HUES64 (cell line): ENCODE measurements at regions not wholly inside any gene's neighbourhood (a gene's known extent, or its start where the extent isn't known, plus 50 kb on each side); places are given as distances from the start of the nearest gene placed in this dataset.

Source experiments
- H3K27ac ChIP-seq: 2 replicates; pipeline ENCODE4 v1.7.0; 2013; ENCODE audit warnings: low read depth, low read length, inconsistent platforms
- H3K27me3 ChIP-seq: 2 replicates; pipeline ENCODE4 v1.6.1; 2013; ENCODE audit warnings: mild to moderate bottlenecking, low read length; ENCODE audit not compliant: insufficient read depth
- H3K36me3 ChIP-seq: 2 replicates; pipeline ENCODE4 v1.6.1; 2013; ENCODE audit warnings: mild to moderate bottlenecking, low read length; ENCODE audit not compliant: insufficient read depth
- H3K4me1 ChIP-seq: 2 replicates; pipeline ENCODE4 v1.6.1; 2013; ENCODE audit warnings: mild to moderate bottlenecking, low read length, moderate library complexity; ENCODE audit not compliant: insufficient read depth
- H3K4me3 ChIP-seq: 2 replicates; pipeline ENCODE4 v1.5.1; 2013; ENCODE audit warnings: mild to moderate bottlenecking, low read length, moderate library complexity
- H3K9ac ChIP-seq: 2 replicates; pipeline ENCODE4 v1.6.1; 2013; ENCODE audit warnings: mild to moderate bottlenecking, low read depth, low read length
- H3K9me3 ChIP-seq: 2 replicates; pipeline ENCODE4 v1.6.1; 2013; ENCODE audit warnings: low read depth, low read length; ENCODE audit not compliant: insufficient read depth
- WGBS: fragments of 150-250, 120-280 bp; methylation state at CpG from one replicate; pipeline ENCODE4 v1.1.7; 2013; ENCODE audit warnings: missing lambda C conversion rate; 5-methylcytosine and 5-hydroxymethylcytosine counted together

GRCh38 chr4:152075253-152075928, 314.6 kb upstream of the GATB start:
- H3K9ac ChIP-seq = no peak overlapping the region
- WGBS = 63% methylated on average over 8 of the region's 8 CpGs
- H3K27ac ChIP-seq = no peak overlapping the region
- no peaks in the 10 kb centered on the region for H3K27me3 ChIP-seq
- H3K36me3 ChIP-seq = no peaks in the 10 kb centered on the region
- peaks cover 7% of the 10 kb centered on the region; the same call in 1 of the 2 replicates for H3K4me1 ChIP-seq
- no peak overlapping the region for H3K4me3 ChIP-seq
- no peaks in the 10 kb centered on the region for H3K9me3 ChIP-seq

- 81% methylated on average over 1 of the region's 1 CpG for WGBS
- no peak overlapping the region for H3K4me3 ChIP-seq
- H3K27ac ChIP-seq = no peak overlapping the region
- no peak overlapping the region for H3K9ac ChIP-seq
- H3K27me3 ChIP-seq = no peaks in the 10 kb centered on the region
- no peaks in the 10 kb centered on the region for H3K36me3 ChIP-seq
- peaks cover 7% of the 10 kb centered on the region; the same call in 1 of the 2 replicates for H3K4me1 ChIP-seq
- no peaks in the 10 kb centered on the region for H3K9me3 ChIP-seq
These were observed 313.8 kb upstream of the GATB start for GRCh38 chr4:152074573-152074972.

DNA sequence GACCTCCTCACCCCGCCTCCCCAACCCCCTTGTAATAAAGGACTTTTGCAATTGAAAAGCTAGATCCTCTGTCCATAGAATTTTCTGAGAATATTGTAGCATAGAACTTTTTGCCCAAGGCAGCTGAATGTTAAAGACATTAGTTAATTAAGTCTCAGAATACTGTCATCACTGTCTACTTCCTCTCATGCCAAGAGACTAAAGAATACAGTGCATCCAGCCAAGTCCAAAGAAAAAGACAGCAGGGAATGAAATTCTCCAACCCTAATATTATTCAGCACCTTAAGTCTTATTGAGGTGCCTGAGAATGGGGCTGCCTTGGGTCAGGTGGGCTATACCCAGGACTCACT, 313.3 kb upstream of the GATB start:
- WGBS = no CpG with 5 or more reads among the region's 1 CpG
- H3K4me3 ChIP-seq = no peak overlapping the region
- peaks cover 7% of the 10 kb centered on the region; the same call in 1 of the 2 replicates for H3K4me1 ChIP-seq
- no peak overlapping the region for H3K27ac ChIP-seq
- no peaks in the 10 kb centered on the region for H3K27me3 ChIP-seq
- no peaks in the 10 kb centered on the region for H3K9me3 ChIP-seq
- no peak overlapping the region for H3K9ac ChIP-seq
- H3K36me3 ChIP-seq = no peaks in the 10 kb centered on the region

GRCh38 chr4:152073351-152074087, 312.7 kb upstream of the GATB start:
- H3K9ac ChIP-seq = no peak overlapping the region
- H3K9me3 ChIP-seq = no peaks in the 10 kb centered on the region
- no peaks in the 10 kb centered on the region for H3K36me3 ChIP-seq
- H3K27ac ChIP-seq = no peak overlapping the region
- H3K27me3 ChIP-seq = no peaks in the 10 kb centered on the region
- peaks cover 7% of the 10 kb centered on the region; the same call in 1 of the 2 replicates for H3K4me1 ChIP-seq
- no peak overlapping the region for H3K4me3 ChIP-seq
- 81% methylated on average over 9 of the region's 9 CpGs for WGBS

- Histone ChIP-seq H3K27me3 (no peaks in the 10 kb centered on the region), H3K9ac (no peak overlapping the region), H3K36me3 (no peaks in the 10 kb centered on the region), H3K4me1 (peaks cover 7% of the 10 kb centered on the region; the same call in 1 of the 2 replicates), H3K4me3 (no peak overlapping the region), H3K27ac (no peak overlapping the region), H3K9me3 (no peaks in the 10 kb centered on the region)
- 91% methylated on average over 11 of the region's 11 CpGs for WGBS
These were observed 312.1 kb upstream of the GATB start for GRCh38 chr4:152072906-152073305.

GRCh38 chr4:152072001-152072485, 311.2 kb upstream of the GATB start:
- no peak overlapping the region for H3K4me3 ChIP-seq
- no peaks in the 10 kb centered on the region for H3K36me3 ChIP-seq

DNA sequence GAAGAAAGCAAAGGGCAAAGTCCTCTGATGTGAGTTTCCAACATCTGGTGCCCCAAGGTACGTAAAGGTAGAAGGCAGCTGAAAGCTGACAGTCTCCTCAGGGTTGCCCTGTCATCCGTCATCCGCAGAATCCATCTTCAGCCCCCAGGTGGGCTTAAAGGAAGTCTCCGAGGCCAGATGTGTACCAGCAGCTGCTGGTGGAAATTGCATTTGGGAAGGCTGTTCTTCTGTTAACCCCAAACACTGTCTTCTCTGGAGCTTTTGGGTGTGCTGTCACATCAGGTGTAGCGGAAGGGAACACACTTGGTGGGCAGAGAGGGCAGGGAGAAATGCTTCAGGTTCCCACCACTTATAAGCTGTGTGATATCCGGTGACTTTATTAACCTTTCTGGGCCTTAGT, 310.0 kb upstream of the GATB start:
- Histone ChIP-seq H3K27me3 (no peaks in the 10 kb centered on the region), H3K27ac (no peak overlapping the region), H3K9me3 (no peaks in the 10 kb centered on the region), H3K36me3 (no peaks in the 10 kb centered on the region), H3K9ac (no peak overlapping the region), H3K4me3 (no peak overlapping the region), H3K4me1 (peaks cover 7% of the 10 kb centered on the region; the same call in 1 of the 2 replicates)
- 97% methylated on average over 6 of the region's 6 CpGs for WGBS

More at GRCh38 chr4:152072001-152072485, 311.2 kb upstream of the GATB start:
- WGBS = 91% methylated on average over 7 of the region's 8 CpGs
- Histone ChIP-seq H3K27ac (no peak overlapping the region), H3K9me3 (no peaks in the 10 kb centered on the region), H3K27me3 (no peaks in the 10 kb centered on the region), H3K4me1 (peaks cover 7% of the 10 kb centered on the region; the same call in 1 of the 2 replicates), H3K9ac (no peak overlapping the region)

GRCh38 chr4:152068866-152069265, 308.1 kb upstream of the GATB start:
- H3K27ac ChIP-seq = no peak overlapping the region
- H3K27me3 ChIP-seq = no peaks in the 10 kb centered on the region
- no peak overlapping the region for H3K4me3 ChIP-seq
- H3K9ac ChIP-seq = no peak overlapping the region
- 87% methylated on average over 3 of the region's 3 CpGs for WGBS
- no peaks in the 10 kb centered on the region for H3K9me3 ChIP-seq
- H3K36me3 ChIP-seq = no peaks in the 10 kb centered on the region
- H3K4me1 ChIP-seq = peaks cover 3% of the 10 kb centered on the region; the same call in 1 of the 2 replicates

DNA sequence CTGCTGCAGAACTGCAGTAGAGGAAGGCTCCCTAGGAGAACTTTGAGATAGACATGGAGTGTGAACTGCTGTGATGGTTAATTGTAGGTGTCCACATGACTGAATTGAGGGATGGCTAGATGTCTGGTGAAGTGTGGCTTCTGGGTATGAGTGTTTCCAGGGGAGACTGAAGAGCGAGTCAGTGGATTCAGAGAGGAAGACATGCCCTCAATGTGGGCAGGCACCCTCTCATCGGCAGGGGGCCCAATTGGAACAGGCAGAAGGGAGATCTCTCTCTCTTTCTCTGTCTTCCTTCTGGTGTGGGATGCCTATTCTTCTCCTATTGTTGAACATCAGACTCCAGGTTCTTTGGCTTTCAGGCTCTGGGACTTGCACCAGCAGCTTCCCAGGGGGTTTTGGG, 304.7 kb upstream of the GATB start:
- no peak overlapping the region for H3K9ac ChIP-seq
- H3K27ac ChIP-seq = no peak overlapping the region
- H3K9me3 ChIP-seq = no peaks in the 10 kb centered on the region
- no peaks in the 10 kb centered on the region for H3K36me3 ChIP-seq
- WGBS = 90% methylated on average over 2 of the region's 2 CpGs
- H3K27me3 ChIP-seq = no peaks in the 10 kb centered on the region
- peaks cover 6% of the 10 kb centered on the region; the same call in 1 of the 2 replicates for H3K4me1 ChIP-seq
- no peak overlapping the region for H3K4me3 ChIP-seq

GRCh38 chr4:152064753-152065152, 303.9 kb upstream of the GATB start:
- Histone ChIP-seq H3K4me3 (no peak overlapping the region), H3K4me1 (peaks cover 6% of the 10 kb centered on the region; the same call in 1 of the 2 replicates), H3K9ac (no peak overlapping the region), H3K27ac (no peak overlapping the region), H3K9me3 (no peaks in the 10 kb centered on the region), H3K36me3 (no peaks in the 10 kb centered on the region), H3K27me3 (no peaks in the 10 kb centered on the region)
- 100% methylated on average over 1 of the region's 1 CpG for WGBS

- Histone ChIP-seq H3K4me3 (no peak overlapping the region), H3K27ac (no peak overlapping the region), H3K36me3 (no peaks in the 10 kb centered on the region), H3K4me1 (peaks cover 6% of the 10 kb centered on the region; the same call in 1 of the 2 replicates), H3K9me3 (no peaks in the 10 kb centered on the region), H3K27me3 (no peaks in the 10 kb centered on the region), H3K9ac (no peak overlapping the region)
- 94% methylated on average over 2 of the region's 2 CpGs for WGBS
These were observed 303.5 kb upstream of the GATB start for GRCh38 chr4:152064282-152064681.
